ENCODE measurements at regions not wholly inside any gene's neighbourhood (a gene's known extent, or its start where the extent isn't known, plus 50 kb on each side); places are given as distances from the start of the nearest gene placed in this dataset.

DNA sequence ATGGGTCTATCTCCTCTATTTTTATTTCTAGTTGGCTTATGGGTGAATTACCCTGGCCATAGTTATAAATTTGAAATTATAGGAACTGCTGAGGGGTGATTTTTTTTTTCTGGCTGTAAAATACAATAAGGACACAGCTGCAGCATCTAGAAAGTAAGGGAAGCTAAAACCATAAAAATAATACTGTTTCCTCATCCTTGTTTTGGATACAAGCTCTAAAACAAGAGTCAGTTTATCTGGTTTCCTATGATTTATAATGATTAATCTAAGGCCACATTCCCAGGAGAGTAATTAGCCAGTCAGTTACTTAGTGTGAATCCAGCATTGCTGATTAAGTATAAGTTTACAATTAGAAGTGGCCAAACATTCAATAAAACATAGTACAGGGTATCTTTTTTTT is 219.1 kb upstream of the NBEA start:
- no peaks in the 10 kb centered on the region for H3K9me3 ChIP-seq
- H3K27me3 ChIP-seq: no peaks in the 10 kb centered on the region
- no peak overlapping the region for H3K4me3 ChIP-seq
- no peak overlapping the region for H3K27ac ChIP-seq
- no peaks in the 10 kb centered on the region for H3K36me3 ChIP-seq
- no peaks in the 10 kb centered on the region for H3K4me1 ChIP-seq
- no peak for TF ChIP-seq POLR2A (IDR thresholded peaks at IDR 0.05)
- no peak for TF ChIP-seq CTCF (IDR thresholded peaks at IDR 0.05)
- no peak for DNase-seq

- Histone ChIP-seq H3K4me3 (no peak overlapping the region), H3K27ac (no peak overlapping the region), H3K4me1 (no peaks in the 10 kb centered on the region), H3K9me3 (no peaks in the 10 kb centered on the region), H3K36me3 (no peaks in the 10 kb centered on the region), H3K27me3 (no peaks in the 10 kb centered on the region)
- no peak for DNase-seq
- TF ChIP-seq CTCF (IDR thresholded peaks at IDR 0.05) (no peak), POLR2A (IDR thresholded peaks at IDR 0.05) (no peak)
Observed at GRCh38 chr13:34730961-34731360, 211.1 kb upstream of the NBEA start.

DNA sequence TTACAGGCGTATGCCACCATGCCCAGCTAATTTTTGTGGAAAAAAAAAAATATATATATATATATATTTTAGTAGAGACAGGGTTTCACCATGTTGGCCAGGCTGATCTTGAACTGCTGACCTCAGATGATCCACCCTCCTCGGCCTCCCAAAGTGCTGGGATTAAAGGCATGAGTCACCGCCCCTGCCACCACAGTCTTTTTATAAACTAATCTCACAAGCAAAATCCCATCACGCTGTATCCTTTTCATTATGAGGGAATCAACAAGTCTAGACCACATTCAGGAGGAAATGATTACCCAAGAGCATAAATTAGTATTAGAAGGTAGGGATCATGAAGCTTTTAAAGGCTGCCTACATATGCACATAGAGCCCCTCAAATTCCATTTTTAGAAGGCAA is 210.6 kb upstream of the NBEA start:
- H3K9me3 ChIP-seq: no peaks in the 10 kb centered on the region
- DNase-seq: no peak
- TF ChIP-seq CTCF (IDR thresholded peaks at IDR 0.05) (no peak), POLR2A (IDR thresholded peaks at IDR 0.05) (no peak)
- H3K27me3 ChIP-seq: no peaks in the 10 kb centered on the region
- no peaks in the 10 kb centered on the region for H3K36me3 ChIP-seq
- H3K4me3 ChIP-seq: no peak overlapping the region
- no peak overlapping the region for H3K27ac ChIP-seq
- H3K4me1 ChIP-seq: no peaks in the 10 kb centered on the region

DNA sequence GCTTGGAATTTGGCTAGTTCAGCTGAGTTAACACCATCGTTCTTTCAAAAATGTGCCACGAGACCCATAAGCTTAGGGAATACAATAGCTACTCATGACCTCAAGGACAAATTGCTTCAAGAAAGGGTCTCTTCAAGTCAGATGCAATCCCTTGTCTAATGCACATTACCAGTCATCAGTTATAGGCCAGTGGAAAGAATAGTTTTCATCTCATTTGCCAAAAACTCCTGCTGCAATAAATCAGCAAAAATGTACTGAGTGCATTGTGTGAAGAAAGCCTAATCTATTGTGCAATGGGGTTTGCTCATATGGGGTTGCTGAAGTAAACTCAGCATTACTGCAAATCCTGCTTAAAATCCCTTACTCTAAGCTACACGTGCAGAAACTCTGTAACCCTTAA is 208.3 kb upstream of the NBEA start:
- no peaks in the 10 kb centered on the region for H3K9me3 ChIP-seq
- TF ChIP-seq POLR2A (IDR thresholded peaks at IDR 0.05) (no peak), CTCF (IDR thresholded peaks at IDR 0.05) (no peak)
- no peak overlapping the region for H3K4me3 ChIP-seq
- no peak for DNase-seq
- H3K27me3 ChIP-seq: no peaks in the 10 kb centered on the region
- H3K4me1 ChIP-seq: no peaks in the 10 kb centered on the region
- H3K27ac ChIP-seq: no peak overlapping the region
- no peaks in the 10 kb centered on the region for H3K36me3 ChIP-seq

DNA sequence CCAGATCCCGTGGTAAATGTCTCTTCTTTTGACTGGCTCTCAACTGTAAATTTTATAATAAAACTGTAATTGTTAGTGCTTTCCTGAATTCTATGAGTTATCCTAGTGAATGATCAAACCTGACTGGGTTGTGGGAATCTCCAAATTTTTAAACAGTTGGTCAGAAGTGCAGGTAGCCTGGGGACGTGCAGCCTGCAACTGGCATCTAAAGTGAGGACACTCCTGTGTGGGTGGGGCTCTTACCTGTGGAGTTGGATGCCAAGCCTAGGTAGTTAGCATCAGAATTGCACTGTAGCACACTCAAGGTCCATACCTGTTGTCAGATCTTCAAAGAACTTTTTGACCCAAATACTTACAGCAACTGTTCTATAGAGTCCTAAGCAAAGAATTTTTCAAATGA is 207.1 kb upstream of the NBEA start:
- Histone ChIP-seq H3K36me3 (no peaks in the 10 kb centered on the region), H3K27ac (no peak overlapping the region)
- DNase-seq: no peak

More for the DNA sequence above, 207.1 kb upstream of the NBEA start:
- H3K9me3 ChIP-seq: no peaks in the 10 kb centered on the region
- H3K4me1 ChIP-seq: no peaks in the 10 kb centered on the region
- no peaks in the 10 kb centered on the region for H3K27me3 ChIP-seq
- no peak overlapping the region for H3K4me3 ChIP-seq
- TF ChIP-seq POLR2A (IDR thresholded peaks at IDR 0.05): no peak
- TF ChIP-seq CTCF (IDR thresholded peaks at IDR 0.05): no peak

Measured in Peyer's patch (tissue), 4 donors.